IMR-90 (cell line): ENCODE measurements at regions not wholly inside any gene's neighbourhood (a gene's known extent, or its start where the extent isn't known, plus 50 kb on each side); places are given as distances from the start of the nearest gene placed in this dataset.

Experiments used
- ATAC-seq: fragments of 200-7000 bp; cut with Tn5 transposase; 2 replicates; pipeline ENCODE4 v1.9.1; 2020; ENCODE audit warnings: low read depth, mild to moderate bottlenecking, moderate library complexity
- BruUV-seq: library from RNA; stranded (reverse); fragments of 400-500 nt; replicated peaks from 2 replicates; lab custom pipeline; 2021; lab: Mats Ljungman, UMichigan
- CTCF ChIA-PET: fragments of 300-600 bp; formaldehyde crosslinking; extraction: SDS; loops from one replicate; lab custom pipeline; 2021; ENCODE audit warnings: antibody characterized with exemption; lab: Yijun Ruan, JAX
- POLR2A ChIA-PET: fragments of 300-600 bp; sonication (Branson Sonifier 250); formaldehyde crosslinking; loops from one replicate; lab custom pipeline; 2022; ENCODE audit warnings: antibody characterized with exemption; ENCODE audit not compliant: unreplicated experiment; lab: Charles Lee
- DNase-seq: peaks from one replicate; pipeline ENCODE4 v3.0.0; 2013
- H2AFZ ChIP-seq: replicated peaks from 2 replicates; pipeline ENCODE3; 2013; ENCODE audit warnings: low read length, mild to moderate bottlenecking; ENCODE audit not compliant: poor library complexity
- H2AK5ac ChIP-seq: 2 replicates; pipeline ENCODE4 v1.6.1; 2013; ENCODE audit warnings: low read depth, low read length, inconsistent platforms
- H2AK9ac ChIP-seq: replicated peaks from 2 replicates; pipeline ENCODE3; 2013; ENCODE audit warnings: mild to moderate bottlenecking, low read depth, low read length, moderate library complexity; ENCODE audit not compliant: poor library complexity
- H2BK120ac ChIP-seq: 2 replicates; pipeline ENCODE4 v1.6.1; 2013; ENCODE audit warnings: low read depth, low read length, inconsistent platforms
- H2BK15ac ChIP-seq: 3 replicates; pipeline ENCODE4 v1.6.1; 2013; ENCODE audit warnings: low read depth, low read length, inconsistent platforms
- H2BK20ac ChIP-seq: 2 replicates; pipeline ENCODE4 v1.6.1; 2013; ENCODE audit warnings: low read depth, mild to moderate bottlenecking, inconsistent platforms, low read length, moderate library complexity
- H2BK5ac ChIP-seq: 2 replicates; pipeline ENCODE4 v1.6.1; 2013; ENCODE audit warnings: mild to moderate bottlenecking, low read depth, low read length, inconsistent platforms; ENCODE audit not compliant: poor library complexity, severe bottlenecking
- H3K14ac ChIP-seq: replicated peaks from 2 replicates; pipeline ENCODE4 v1.6.1; 2013; ENCODE audit warnings: low read depth, low read length, inconsistent platforms
- H3K18ac ChIP-seq: 2 replicates; pipeline ENCODE4 v1.6.1; 2013; ENCODE audit warnings: low read depth, low read length, control low read depth
- H3K23ac ChIP-seq: 2 replicates; pipeline ENCODE4 v1.6.1; 2013; ENCODE audit warnings: low read depth, low read length, inconsistent platforms
- H3K27ac ChIP-seq: 2 replicates; pipeline ENCODE4 v1.5.1; 2013; ENCODE audit warnings: mild to moderate bottlenecking, control low read depth, low read length; ENCODE audit not compliant: insufficient read depth
- H3K27me3 ChIP-seq: 2 replicates; pipeline ENCODE4 v1.6.1; 2013; ENCODE audit warnings: low read length; ENCODE audit not compliant: control insufficient read depth, insufficient read depth
- H3K36me3 ChIP-seq: 2 replicates; pipeline ENCODE4 v1.6.1; 2013; ENCODE audit warnings: low read length, mixed read lengths; ENCODE audit not compliant: control insufficient read depth, insufficient read depth
- H3K4ac ChIP-seq: 2 replicates; pipeline ENCODE4 v1.6.1; 2013; ENCODE audit warnings: low read depth, low read length, inconsistent platforms
- H3K4me1 ChIP-seq: 2 replicates; pipeline ENCODE4 v1.6.1; 2013; ENCODE audit warnings: low read length, mixed read lengths; ENCODE audit not compliant: control insufficient read depth, insufficient read depth
- H3K4me2 ChIP-seq: 2 replicates; pipeline ENCODE4 v1.6.1; 2013; ENCODE audit warnings: low read depth, mild to moderate bottlenecking, control low read depth, low read length, moderate library complexity
- H3K4me3 ChIP-seq: 2 replicates; pipeline ENCODE4 v1.5.1; 2013; ENCODE audit warnings: low read depth, mild to moderate bottlenecking, control low read depth, low read length, moderate library complexity; ENCODE audit not compliant: insufficient read depth
- H3K56ac ChIP-seq: 2 replicates; pipeline ENCODE4 v1.6.1; 2013; ENCODE audit warnings: low read length, inconsistent platforms; ENCODE audit not compliant: insufficient read depth; ENCODE audit errors: extremely low read depth
- H3K79me1 ChIP-seq, 2 experiments: 2 replicates each; pipeline ENCODE4 v1.6.1; 2013; ENCODE audit warnings: low read length in 2 of 2, inconsistent platforms in 1 of 2, low read depth in 1 of 2
- H3K9ac ChIP-seq: 2 replicates; pipeline ENCODE4 v1.6.1; 2013; ENCODE audit warnings: low read depth, low read length, control low read depth
- H3K9me1 ChIP-seq: 2 replicates; pipeline ENCODE4 v1.6.1; 2013; ENCODE audit warnings: low read length, inconsistent platforms; ENCODE audit not compliant: insufficient read depth
- H3K9me3 ChIP-seq: 2 replicates; pipeline ENCODE4 v1.6.1; 2013; ENCODE audit warnings: low read length; ENCODE audit not compliant: control insufficient read depth, insufficient read depth
- H4K20me1 ChIP-seq: 2 replicates; pipeline ENCODE4 v1.6.1; 2013; ENCODE audit warnings: low read length, inconsistent platforms; ENCODE audit not compliant: insufficient read depth
- H4K5ac ChIP-seq: 2 replicates; pipeline ENCODE4 v1.6.1; 2013; ENCODE audit warnings: mild to moderate bottlenecking, low read depth, low read length, control low read depth
- H4K8ac ChIP-seq, 2 experiments: 2 replicates each; pipeline ENCODE4 v1.6.1; 2013; ENCODE audit warnings: low read depth in 2 of 2, low read length in 2 of 2, control low read depth in 1 of 2, inconsistent platforms in 1 of 2
- H4K91ac ChIP-seq: 2 replicates; pipeline ENCODE4 v1.6.1; 2013; ENCODE audit warnings: low read depth, low read length, inconsistent platforms; ENCODE audit not compliant: insufficient read depth
- BHLHE40 ChIP-seq: fragments of 150-350 bp; IDR thresholded peaks from 2 replicates; pipeline ENCODE4 v1.6.1; 2016; ENCODE audit warnings: mild to moderate bottlenecking, low read depth, low read length
- CEBPB ChIP-seq: IDR thresholded peaks from 2 replicates; pipeline ENCODE4 v1.6.1; 2012; ENCODE audit warnings: low read depth, low read length, improper control_type of control experiment
- CHD1 ChIP-seq: IDR thresholded peaks from 2 replicates; pipeline ENCODE4 v1.6.1; 2012; ENCODE audit warnings: low read depth, low read length, improper control_type of control experiment
- CTCF ChIP-seq: conservative IDR thresholded peaks from 2 replicates; pipeline ENCODE4 v1.5.1; 2012; ENCODE audit warnings: mild to moderate bottlenecking, low read depth, low read length, improper control_type of control experiment
- ELK1 ChIP-seq: fragments of 150-350 bp; IDR thresholded peaks from 2 replicates; pipeline ENCODE4 v1.6.1; 2016; ENCODE audit warnings: low read depth, mild to moderate bottlenecking, low read length, moderate library complexity, borderline replicate concordance
- FOS ChIP-seq: fragments of 150-350 bp; IDR thresholded peaks from 2 replicates; pipeline ENCODE4 v1.6.1; 2016; ENCODE audit warnings: low read depth, low read length
- MAFK ChIP-seq: IDR thresholded peaks from 2 replicates; pipeline ENCODE4 v1.6.1; 2012; ENCODE audit warnings: low read depth, low read length, improper control_type of control experiment
- MAZ ChIP-seq: IDR thresholded peaks from 2 replicates; pipeline ENCODE4 v1.6.1; 2012; ENCODE audit warnings: low read depth, mild to moderate bottlenecking, low read length, improper control_type of control experiment, moderate library complexity, borderline replicate concordance
- MXI1 ChIP-seq: IDR thresholded peaks from 2 replicates; pipeline ENCODE4 v1.6.1; 2012; ENCODE audit warnings: low read depth, mild to moderate bottlenecking, low read length, moderate library complexity, borderline replicate concordance
- NFE2L2 ChIP-seq: fragments of 150-350 bp; IDR thresholded peaks from 2 replicates; pipeline ENCODE4 v1.6.1; 2016; ENCODE audit warnings: low read depth, mild to moderate bottlenecking, low read length
- POLR2A ChIP-seq: IDR thresholded peaks from 2 replicates; pipeline ENCODE4 v1.6.1; 2012; ENCODE audit warnings: mild to moderate bottlenecking, low read depth, low read length
- RAD21 ChIP-seq: IDR thresholded peaks from 2 replicates; pipeline ENCODE4 v1.6.1; 2012; ENCODE audit warnings: low read length, improper control_type of control experiment
- RCOR1 ChIP-seq: IDR thresholded peaks from 2 replicates; pipeline ENCODE4 v1.6.1; 2012; ENCODE audit warnings: mild to moderate bottlenecking, low read length, improper control_type of control experiment; ENCODE audit not compliant: insufficient replicate concordance
- RFX5 ChIP-seq: IDR thresholded peaks from 2 replicates; pipeline ENCODE4 v1.8.0; 2012; ENCODE audit warnings: low read depth, mild to moderate bottlenecking, low read length, moderate library complexity
- SMC3 ChIP-seq: fragments of 150-350 bp; IDR thresholded peaks from 2 replicates; pipeline ENCODE4 v1.6.1; 2016; ENCODE audit warnings: low read depth, mild to moderate bottlenecking, antibody characterized with exemption, low read length, moderate library complexity
- USF2 ChIP-seq: fragments of 150-350 bp; IDR thresholded peaks from 2 replicates; pipeline ENCODE4 v1.6.1; 2017; ENCODE audit warnings: mild to moderate bottlenecking, antibody characterized with exemption, low read length, low read depth
- WGBS, 2 experiments: methylation state at CpG; one replicate each; pipeline versions ENCODE4 v1.1.5 to v1.1.7; 2013; ENCODE audit warnings: missing lambda C conversion rate in 2 of 2; ENCODE audit not compliant: insufficient read length in 1 of 2; ENCODE audit errors: extremely low coverage in 2 of 2; 5-methylcytosine and 5-hydroxymethylcytosine counted together
- dilution Hi-C: fragments of 300-500 bp; cut with HindIII; formaldehyde crosslinking; loops from one replicate; pipeline ENCODE4 v1.14.3; 2018; ENCODE audit warnings: low sequenced_read_pairs; ENCODE audit not compliant: unreplicated experiment
- in situ Hi-C: fragments of 300-500 bp; cut with MboI; formaldehyde crosslinking; loops from 3 replicates; pipeline ENCODE4 v1.14.3; 2019; ENCODE audit warnings: low sequenced_read_pairs, inconsistent platforms, mixed read lengths
- intact Hi-C: fragments of 100-400 bp; cut with micrococcal nuclease; formaldehyde crosslinking; loops from 2 replicates; pipeline ENCODE4 v1.10.0; 2022

- ATAC-seq (no peak), DNase-seq (no peak)
- no peak overlapping the region for H3K56ac ChIP-seq
- no peaks in the 10 kb centered on the region for H3K4me1 ChIP-seq
- H3K9me1 ChIP-seq = no peaks in the 10 kb centered on the region
- no peak overlapping the region for H2BK5ac ChIP-seq
- no peak overlapping the region for H3K27ac ChIP-seq
- H3K4me3 ChIP-seq = no peak overlapping the region
- no peak overlapping the region for H2AK5ac ChIP-seq
- in situ Hi-C loops = no loop called here
- no peak overlapping the region for H3K4me2 ChIP-seq
- no CpG with 5 or more reads among the region's 1 CpG for WGBS, 2 experiments
- no peaks in the 10 kb centered on the region for H4K20me1 ChIP-seq
- H4K8ac ChIP-seq = no peak overlapping the region
- H3K9me3 ChIP-seq = no peaks in the 10 kb centered on the region; the same call in 1 of the 2 replicates
- no peak overlapping the region for H4K91ac ChIP-seq
- H3K36me3 ChIP-seq = no peaks in the 10 kb centered on the region
- no peak overlapping the region for H3K4ac ChIP-seq
- H3K14ac ChIP-seq = no peak overlapping the region
- H3K9ac ChIP-seq = no peak overlapping the region
- no peak overlapping the region for H2BK20ac ChIP-seq
- intact Hi-C loops = no loop called here
- H3K23ac ChIP-seq = no peak overlapping the region
- dilution Hi-C loops = no loop called here
- no peaks in the 10 kb centered on the region for H3K27me3 ChIP-seq
- no TSS peak for BruUV-seq
- ChIA-PET CTCF (no interaction called here), POLR2A (no interaction called here)
- TF ChIP-seq MAFK (no peak), SMC3 (no peak), MAZ (no peak), BHLHE40 (no peak), CHD1 (no peak), ELK1 (no peak), RFX5 (no peak), POLR2A (no peak), NFE2L2 (no peak), RCOR1 (no peak), CEBPB (no peak), MXI1 (no peak), RAD21 (no peak), FOS (no peak), CTCF (no peak), USF2 (no peak)
- no peak overlapping the region for H2AFZ ChIP-seq
- no peak overlapping the region for H3K18ac ChIP-seq
- H3K79me1 ChIP-seq = no peaks in the 10 kb centered on the region
- H4K5ac ChIP-seq = no peak overlapping the region
- no peak overlapping the region for H2AK9ac ChIP-seq
- no peak overlapping the region for H2BK15ac ChIP-seq
- no peak overlapping the region for H2BK120ac ChIP-seq
Measured at GRCh38 chr4:65960751-65961150, 290.5 kb upstream of the EPHA5 start.
